GM21825 (cell line): ENCODE measurements at regions not wholly inside any gene's neighbourhood (a gene's known extent, or its start where the extent isn't known, plus 50 kb on each side); places are given as distances from the start of the nearest gene placed in this dataset.
"Not testable (repeated sequence)": the region's sequence is repeated elsewhere in the genome, so short reads cannot be mapped to it uniquely, and the experiment has no call there.

Experiments used
- ATAC-seq: cut with Tn5 transposase; IDR thresholded peaks from one replicate; pipeline ENCODE4 v1.9.1; 2021; ENCODE audit warnings: mild to moderate bottlenecking, moderate library complexity; ENCODE audit not compliant: unreplicated experiment

- no peak for ATAC-seq
Observed at GRCh38 chr12:60185060-60185459, 589.2 kb downstream of the SLC16A7 start.

- no peak for ATAC-seq
Observed at GRCh38 chr12:60191271-60191670, 595.4 kb downstream of the SLC16A7 start.

- ATAC-seq = no peak
Observed at GRCh38 chr12:60191676-60192359, 596.0 kb downstream of the SLC16A7 start.

- no peak for ATAC-seq
Observed at GRCh38 chr12:60194678-60195077, 598.8 kb downstream of the SLC16A7 start.

- no peak for ATAC-seq
Observed at GRCh38 chr12:60195483-60195882, 599.7 kb downstream of the SLC16A7 start.

GRCh38 chr12:60196366-60196765 lies 600.5 kb downstream of the SLC16A7 start:
- no peak for ATAC-seq

- no peak for ATAC-seq
Observed at GRCh38 chr12:60197589-60197988, 601.8 kb downstream of the SLC16A7 start.

- ATAC-seq = no peak
Observed at GRCh38 chr12:60201891-60202290, 606.1 kb downstream of the SLC16A7 start.

GRCh38 chr12:60205500-60205899 lies 609.7 kb downstream of the SLC16A7 start:
- no peak for ATAC-seq

- ATAC-seq = no peak
Observed at GRCh38 chr12:60209521-60209920, 613.7 kb downstream of the SLC16A7 start.

- no peak for ATAC-seq
Observed at GRCh38 chr12:60209933-60210332, 614.1 kb downstream of the SLC16A7 start.

GRCh38 chr12:60210756-60211155 lies 614.9 kb downstream of the SLC16A7 start:
- ATAC-seq = no peak

- ATAC-seq = no peak
Observed at GRCh38 chr12:60211244-60211643, 615.4 kb downstream of the SLC16A7 start.

- no peak for ATAC-seq
Observed at GRCh38 chr12:60212159-60213000, 616.6 kb downstream of the SLC16A7 start.

- not testable (repeated sequence) for ATAC-seq
Observed at GRCh38 chr12:60213272-60213671, 617.4 kb downstream of the SLC16A7 start.

- ATAC-seq = no peak
Observed at GRCh38 chr12:60216226-60216625, 620.4 kb downstream of the SLC16A7 start.

- no peak for ATAC-seq
Observed at GRCh38 chr12:60223242-60223641, 627.4 kb downstream of the SLC16A7 start.

GRCh38 chr12:60225216-60226000 lies 629.6 kb downstream of the SLC16A7 start:
- no peak for ATAC-seq

GRCh38 chr12:60227916-60228315 lies 632.1 kb downstream of the SLC16A7 start:
- no peak for ATAC-seq

- ATAC-seq = no peak
Observed at GRCh38 chr12:60230056-60230455, 634.2 kb downstream of the SLC16A7 start.

- ATAC-seq = no peak
Observed at GRCh38 chr12:60231303-60231702, 635.5 kb downstream of the SLC16A7 start.
